HG03469 (cell line): ENCODE measurements at regions not wholly inside any gene's neighbourhood (a gene's known extent, or its start where the extent isn't known, plus 50 kb on each side); places are given as distances from the start of the nearest gene placed in this dataset.
A peak's percentile ranks its signal among the peaks of the same experiment; 100 is the strongest.

Experiments used
- ATAC-seq: cut with Tn5 transposase; IDR thresholded peaks from one replicate; pipeline ENCODE4 v1.9.1; 2021; ENCODE audit warnings: mild to moderate bottlenecking, moderate library complexity, moderate number of reproducible peaks; ENCODE audit not compliant: unreplicated experiment

GRCh38 chr2:155095613-155096012 is 397.1 kb downstream of the KCNJ3 start:
- ATAC-seq, result no peak

- no peak for ATAC-seq
Measured at GRCh38 chr2:155080373-155080772, 381.9 kb downstream of the KCNJ3 start.

GRCh38 chr2:155070489-155070888 is 372.0 kb downstream of the KCNJ3 start:
- no peak for ATAC-seq

- ATAC-seq, result no peak
Measured at GRCh38 chr2:155062922-155063258, 364.4 kb downstream of the KCNJ3 start.

- ATAC-seq, result no peak
Measured at GRCh38 chr2:155062250-155062921, 363.9 kb downstream of the KCNJ3 start.

GRCh38 chr2:155060896-155061295 is 362.4 kb downstream of the KCNJ3 start:
- ATAC-seq, result no peak

GRCh38 chr2:155054712-155055111 is 356.2 kb downstream of the KCNJ3 start:
- ATAC-seq, result no peak

- ATAC-seq, result no peak
Measured at GRCh38 chr2:155043097-155043496, 344.6 kb downstream of the KCNJ3 start.

- no peak for ATAC-seq
Measured at GRCh38 chr2:155035308-155035707, 336.8 kb downstream of the KCNJ3 start.

GRCh38 chr2:155033652-155034051 is 335.2 kb downstream of the KCNJ3 start:
- ATAC-seq, result peak; percentile 49

GRCh38 chr2:155030296-155030695 is 331.8 kb downstream of the KCNJ3 start:
- ATAC-seq, result no peak

- ATAC-seq, result no peak
Measured at GRCh38 chr2:155026651-155027174, 328.2 kb downstream of the KCNJ3 start.

- no peak for ATAC-seq
Measured at GRCh38 chr2:155023674-155024073, 325.2 kb downstream of the KCNJ3 start.

GRCh38 chr2:155022531-155022930 is 324.0 kb downstream of the KCNJ3 start:
- no peak for ATAC-seq

GRCh38 chr2:155021618-155022017 is 323.1 kb downstream of the KCNJ3 start:
- no peak for ATAC-seq

GRCh38 chr2:155020246-155020645 is 321.8 kb downstream of the KCNJ3 start:
- no peak for ATAC-seq

- ATAC-seq, result no peak
Measured at GRCh38 chr2:155010925-155011324, 312.4 kb downstream of the KCNJ3 start.

- ATAC-seq, result no peak
Measured at GRCh38 chr2:154995361-154995760, 296.9 kb downstream of the KCNJ3 start.

GRCh38 chr2:154992826-154993225 is 294.3 kb downstream of the KCNJ3 start:
- no peak for ATAC-seq

- ATAC-seq, result peak; percentile 72
Measured at GRCh38 chr2:154978710-154979109, 280.2 kb downstream of the KCNJ3 start.

- no peak for ATAC-seq
Measured at GRCh38 chr2:154978244-154978643, 279.7 kb downstream of the KCNJ3 start.

- no peak for ATAC-seq
Measured at GRCh38 chr2:154974041-154974440, 275.5 kb downstream of the KCNJ3 start.

GRCh38 chr2:154963511-154963910 is 265.0 kb downstream of the KCNJ3 start:
- ATAC-seq, result no peak
